ENCODE measurements at regions not wholly inside any gene's neighbourhood (a gene's known extent, or its start where the extent isn't known, plus 50 kb on each side); places are given as distances from the start of the nearest gene placed in this dataset.
"Not testable (repeated sequence)": the region's sequence is repeated elsewhere in the genome, so short reads cannot be mapped to it uniquely, and the experiment has no call there.

DNA sequence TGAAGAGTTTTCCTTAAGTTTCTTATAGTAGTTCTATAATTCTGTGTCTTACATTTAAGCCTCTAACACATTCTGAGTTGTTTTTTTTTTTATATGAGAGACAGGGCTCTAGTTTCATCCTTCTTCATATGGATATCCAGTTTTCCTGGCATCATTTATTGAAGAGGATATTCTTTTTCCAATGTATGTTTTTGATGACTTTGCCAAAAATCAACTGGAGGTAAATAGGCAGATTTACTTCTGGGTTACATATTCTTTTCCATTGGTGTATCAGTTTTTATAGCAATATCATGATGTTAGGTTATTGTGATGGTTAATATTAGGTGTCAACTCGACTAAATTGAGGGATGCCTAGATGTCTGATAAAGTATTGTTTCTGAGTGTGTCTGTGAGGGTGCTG, 650.7 kb upstream of the GRID2 start:
- DNase-seq, result no peak

DNA sequence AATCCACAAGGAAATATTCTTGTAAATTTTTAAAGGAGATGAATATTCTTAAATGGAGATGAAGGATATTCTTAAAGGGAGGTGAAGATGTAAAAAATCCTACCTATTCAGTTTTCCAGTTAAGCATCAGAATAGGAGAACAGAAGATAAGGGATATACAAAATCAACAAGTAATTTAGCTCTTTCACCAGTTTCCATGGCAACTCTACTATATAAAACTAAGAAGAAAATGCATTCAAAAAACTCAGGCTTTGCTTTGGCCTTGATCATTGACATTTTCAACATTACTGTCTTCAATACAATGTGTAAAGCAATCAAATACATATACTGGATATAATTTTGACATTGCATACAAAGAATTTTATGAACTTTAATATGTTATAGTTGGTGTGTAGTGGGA, 622.7 kb upstream of the GRID2 start:
- no peak for DNase-seq

DNA sequence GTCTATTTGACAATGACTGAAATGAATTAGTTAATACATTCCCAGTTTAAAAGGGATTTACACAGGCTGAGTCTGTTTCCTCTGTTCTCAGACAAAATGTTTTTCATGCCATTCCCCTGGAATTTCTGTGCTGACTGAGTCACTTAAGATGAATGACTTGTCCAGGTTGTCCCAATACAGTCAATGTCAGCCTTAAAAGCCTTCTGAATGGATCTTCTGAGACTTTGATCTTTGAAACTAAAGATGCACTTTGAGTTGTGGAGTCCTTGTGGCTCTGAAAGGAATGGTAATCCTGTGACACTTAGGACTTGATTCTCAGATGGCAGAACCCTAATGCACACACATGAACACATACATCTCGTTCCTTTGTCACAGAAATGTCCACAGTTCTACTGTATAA, 622.2 kb upstream of the GRID2 start:
- DNase-seq, result no peak

DNA sequence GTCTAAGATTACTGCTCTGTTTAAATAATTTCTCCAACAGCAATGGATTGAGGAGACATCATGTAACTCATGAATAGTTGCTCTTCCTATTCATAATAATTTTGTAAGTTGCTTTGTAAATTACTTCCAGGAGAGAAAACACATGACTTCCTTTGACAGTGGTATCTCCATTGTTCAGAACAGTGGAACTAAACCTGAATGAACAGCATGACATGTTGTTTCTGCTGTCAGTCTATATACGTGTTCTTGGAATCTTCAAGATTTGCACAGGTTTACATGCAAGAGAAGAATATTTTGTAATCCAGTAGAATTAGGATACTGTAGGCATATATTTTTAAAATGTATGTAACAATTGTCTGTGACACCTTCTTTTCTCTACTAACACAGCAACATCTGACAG, 618.8 kb upstream of the GRID2 start:
- DNase-seq, result no peak

DNA sequence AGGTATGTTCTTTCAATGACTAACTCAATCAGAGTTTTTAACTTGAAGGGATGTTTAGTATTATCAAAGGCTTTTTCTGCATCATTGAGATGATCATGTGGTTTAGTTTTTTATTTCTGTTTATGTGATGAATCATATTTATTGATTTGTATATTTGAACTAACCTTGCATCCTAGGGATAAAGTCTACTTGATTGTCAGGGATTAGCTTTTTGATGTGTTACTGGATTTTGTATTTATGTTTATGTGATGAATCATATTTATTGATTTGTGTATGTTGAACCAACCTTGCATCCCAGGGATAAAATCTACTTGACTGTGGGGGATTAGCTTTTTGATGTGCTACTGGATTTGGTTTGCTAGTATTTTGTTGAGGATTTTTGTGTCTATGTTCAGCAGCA, 615.4 kb upstream of the GRID2 start:
- DNase-seq, result no peak

- not testable (repeated sequence) for DNase-seq
Observed at GRCh38 chr4:91699691-91700090, 604.1 kb upstream of the GRID2 start.

DNA sequence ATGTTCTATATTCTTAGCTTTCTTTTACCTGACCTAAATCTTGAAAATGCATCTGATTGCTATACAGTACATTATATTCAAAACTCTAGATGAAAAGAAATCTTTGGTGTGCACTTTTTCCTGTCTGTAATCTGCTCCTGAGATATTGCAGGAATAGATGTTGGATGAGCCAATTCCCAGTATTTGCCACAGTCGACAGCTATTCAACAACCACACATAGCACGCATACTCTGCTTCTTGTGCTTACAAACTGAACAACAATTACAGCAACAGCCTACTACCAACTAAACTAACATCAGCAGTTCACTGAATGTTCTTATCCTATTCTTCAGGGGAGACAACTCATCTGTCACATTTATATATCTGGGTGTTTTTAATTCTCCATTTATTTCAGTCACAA, 573.9 kb upstream of the GRID2 start:
- DNase-seq, result no peak

DNA sequence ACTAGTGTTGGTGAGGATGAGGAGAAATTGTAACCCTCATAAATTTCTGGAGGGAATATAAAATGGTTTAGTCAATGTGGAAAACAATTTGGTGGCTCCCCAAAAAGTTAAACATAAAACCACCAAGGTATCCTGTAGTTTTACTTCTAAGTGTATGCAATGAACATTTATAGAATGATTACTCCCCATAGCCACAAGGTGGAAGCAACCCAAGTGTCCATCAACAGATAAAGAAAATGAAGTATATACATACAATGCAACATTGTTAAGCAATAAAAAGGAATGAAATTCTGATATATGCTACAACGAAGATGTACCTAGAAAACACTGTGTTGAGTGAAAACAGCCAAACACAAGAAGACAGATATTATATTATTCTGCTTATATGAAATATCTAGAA, 569.1 kb upstream of the GRID2 start:
- no peak for DNase-seq

DNA sequence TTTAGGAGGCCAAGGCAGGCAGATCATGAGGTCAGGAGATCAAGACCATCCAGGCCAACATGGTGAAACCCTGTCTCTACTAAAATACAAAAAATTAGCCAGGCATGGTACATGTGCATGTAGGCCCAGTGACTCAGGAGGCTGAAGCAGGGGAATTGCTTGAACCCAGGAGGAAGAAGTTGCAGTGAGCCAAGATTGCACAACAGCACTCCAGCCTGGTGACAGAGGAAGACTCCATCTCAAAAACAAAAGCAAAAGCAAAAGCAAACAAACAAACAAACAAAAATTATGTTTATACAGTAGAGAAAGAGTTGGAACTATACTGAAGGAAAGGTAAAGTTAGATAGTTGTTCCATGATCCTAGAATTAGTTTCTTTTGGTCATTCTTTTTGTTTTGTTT, 564.9 kb upstream of the GRID2 start:
- DNase-seq, result not testable (repeated sequence)

DNA sequence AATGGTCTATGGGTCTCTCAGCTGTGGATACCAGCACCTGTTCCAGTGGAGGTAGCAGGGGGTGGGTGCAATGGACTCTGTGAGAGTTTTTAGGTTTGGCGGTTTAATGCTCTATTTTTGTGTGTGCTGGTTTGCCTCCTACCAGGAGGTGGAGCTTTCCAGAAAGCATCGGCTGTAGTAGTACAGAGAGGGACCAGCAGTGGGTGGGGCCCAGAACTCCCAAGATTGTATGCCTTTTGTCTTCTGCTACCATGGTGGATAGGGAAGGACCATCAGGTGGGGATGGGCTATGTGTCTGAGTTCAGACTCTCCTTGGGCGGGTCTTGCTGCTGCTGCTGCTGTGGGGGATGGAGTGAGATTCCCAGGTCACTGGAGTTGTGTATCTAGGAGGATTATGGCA, 557.2 kb upstream of the GRID2 start:
- no peak for DNase-seq

- no peak for DNase-seq
Observed at GRCh38 chr4:91751961-91752360, 551.8 kb upstream of the GRID2 start.

DNA sequence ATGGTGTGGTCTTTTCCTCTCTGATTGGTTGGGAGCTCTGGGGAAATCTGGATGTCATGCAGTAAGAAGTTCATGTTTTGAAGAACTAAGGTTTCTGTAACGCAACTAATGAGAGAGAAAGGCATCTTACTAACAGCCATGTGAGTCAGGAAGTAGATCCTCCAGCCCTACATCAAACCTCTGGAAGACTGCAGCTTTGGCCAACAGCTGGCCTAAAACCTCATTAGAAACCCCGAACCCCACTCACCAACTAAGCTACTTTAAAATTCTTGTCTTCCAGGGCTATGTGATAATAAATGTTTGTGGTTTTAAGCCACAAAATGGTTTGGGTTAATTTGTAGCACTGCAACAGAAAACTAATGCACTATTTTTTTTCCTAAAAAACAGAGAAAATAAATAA, 549.0 kb upstream of the GRID2 start:
- DNase-seq, result peak; percentile 3

GRCh38 chr4:91758487-91758886, 545.3 kb upstream of the GRID2 start:
- peak; percentile 65 for DNase-seq

GRCh38 chr4:91764085-91764484, 539.7 kb upstream of the GRID2 start:
- DNase-seq, result no peak

- DNase-seq, result no peak
Observed at GRCh38 chr4:91769912-91770311, 533.9 kb upstream of the GRID2 start.

GRCh38 chr4:91791631-91792030, 512.1 kb upstream of the GRID2 start:
- not testable (repeated sequence) for DNase-seq

- no peak for DNase-seq
Observed at GRCh38 chr4:91795947-91796346, 507.8 kb upstream of the GRID2 start.

DNA sequence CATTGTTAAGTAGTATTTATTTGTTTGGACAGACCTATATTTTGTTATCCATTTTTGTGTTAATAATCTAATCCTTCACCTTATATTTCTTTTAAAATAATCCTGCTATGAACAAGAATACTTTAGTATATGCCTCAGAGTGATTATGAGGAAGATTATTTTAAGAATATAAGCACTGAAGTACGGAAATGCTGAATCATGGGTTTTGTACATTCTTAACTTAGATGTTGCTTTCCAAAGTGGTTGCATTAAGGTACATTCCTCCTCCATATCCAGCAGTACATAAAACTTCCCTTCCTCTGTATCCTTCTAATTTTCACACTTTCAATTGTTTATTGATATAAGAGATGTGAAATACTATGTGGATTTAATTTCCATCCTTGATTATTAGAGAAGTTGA, 491.4 kb upstream of the GRID2 start:
- DNase-seq, result no peak

DNA sequence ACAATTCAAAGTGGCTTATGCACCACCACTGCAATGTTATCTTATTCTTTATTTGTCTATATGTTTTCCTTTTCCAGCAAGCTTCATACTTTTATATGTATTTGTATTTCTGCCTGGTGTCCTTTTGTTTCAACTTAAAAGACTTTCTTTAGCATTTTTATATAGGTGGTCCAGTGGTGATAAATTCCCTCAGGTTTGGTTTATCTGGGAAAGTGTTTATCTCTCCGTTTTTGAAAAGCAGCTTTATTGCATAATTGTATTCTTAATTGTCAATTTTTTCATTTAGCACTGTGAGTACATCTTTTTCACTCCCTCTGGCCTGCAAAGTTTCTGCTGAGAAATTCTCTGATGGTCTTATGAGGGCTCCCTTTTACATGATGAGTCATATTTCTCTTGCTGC, 479.0 kb upstream of the GRID2 start:
- no peak for DNase-seq

- DNase-seq, result peak; percentile 29
Observed at GRCh38 chr4:91826186-91826585, 477.6 kb upstream of the GRID2 start.

DNA sequence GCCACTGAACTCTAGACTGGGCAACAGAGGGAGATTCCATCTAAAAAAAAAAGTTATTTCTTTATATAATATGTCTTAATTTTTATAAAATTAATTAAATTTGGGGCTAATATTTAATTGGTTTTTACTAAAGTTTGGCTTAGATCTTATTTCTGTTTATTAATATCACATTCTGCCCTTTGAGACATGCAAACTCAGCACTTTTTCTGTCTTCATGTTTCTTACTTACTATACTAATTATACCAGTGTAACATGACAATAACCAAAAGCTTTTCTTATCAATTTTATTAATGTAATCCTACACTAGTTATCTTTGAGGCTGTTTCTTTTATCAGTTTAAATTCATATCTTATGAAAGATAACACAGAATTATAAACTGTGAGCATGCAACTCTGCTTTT, 475.9 kb upstream of the GRID2 start:
- DNase-seq, result no peak

- no peak for DNase-seq
Observed at GRCh38 chr4:91829531-91829930, 474.2 kb upstream of the GRID2 start.

GRCh38 chr4:91830681-91831395, 472.9 kb upstream of the GRID2 start:
- DNase-seq, result no peak

DNA sequence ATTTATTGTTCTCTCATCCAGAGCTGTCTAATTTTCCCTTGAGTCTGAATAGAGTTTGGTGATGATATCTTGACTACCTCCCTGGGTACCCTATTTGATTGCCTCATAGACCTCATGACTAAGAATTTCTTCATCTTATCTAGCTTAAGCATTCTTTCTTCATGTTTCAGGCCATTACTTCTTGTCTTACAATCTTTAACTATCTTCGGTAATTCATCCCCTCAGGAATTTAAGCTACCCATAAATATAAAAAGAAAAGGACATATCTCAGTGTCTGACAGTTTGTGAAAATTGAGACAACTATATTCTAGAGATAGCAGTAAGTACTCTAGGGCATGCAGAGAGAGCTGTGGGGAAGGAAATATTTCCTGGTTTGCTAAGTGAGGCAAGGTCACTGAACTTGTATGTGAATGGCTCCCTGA, 466.1 kb upstream of the GRID2 start:
- DNase-seq, result peak; percentile 46

- no peak for DNase-seq
Observed at GRCh38 chr4:91838181-91838861, 465.4 kb upstream of the GRID2 start.

Measured in fibroblast of skin of scalp (primary cell).